Endodermal cell (in vitro differentiated cells): ENCODE measurements at regions not wholly inside any gene's neighbourhood (a gene's known extent, or its start where the extent isn't known, plus 50 kb on each side); places are given as distances from the start of the nearest gene placed in this dataset.

Experiments used
- DNase-seq: peaks from one replicate; pipeline ENCODE4 v3.0.0-alpha.2; 2017
- H3K27ac ChIP-seq: 2 replicates; pipeline ENCODE4 v1.5.1; 2013; ENCODE audit warnings: mild to moderate bottlenecking, low read depth, low read length, moderate library complexity
- H3K27me3 ChIP-seq: 2 replicates; pipeline ENCODE4 v1.6.1; 2013; ENCODE audit warnings: mild to moderate bottlenecking, low read length, moderate library complexity; ENCODE audit not compliant: insufficient read depth, control insufficient read depth, poor library complexity, severe bottlenecking
- H3K36me3 ChIP-seq: 2 replicates; pipeline ENCODE4 v1.7.0; 2013; ENCODE audit warnings: mild to moderate bottlenecking, low read length, moderate library complexity; ENCODE audit not compliant: control insufficient read depth, insufficient read depth
- H3K4me1 ChIP-seq: one replicate; pipeline ENCODE4 v1.7.0; 2013; ENCODE audit warnings: low read length; ENCODE audit not compliant: control insufficient read depth, insufficient read depth
- H3K4me3 ChIP-seq: 2 replicates; pipeline ENCODE4 v1.5.1; 2013; ENCODE audit warnings: mild to moderate bottlenecking, low read length, moderate library complexity
- H3K9ac ChIP-seq: 2 replicates; pipeline ENCODE4 v1.6.1; 2013; ENCODE audit warnings: mild to moderate bottlenecking, low read length, moderate library complexity; ENCODE audit not compliant: poor library complexity, severe bottlenecking; ENCODE audit errors: extremely low read depth
- H3K9me3 ChIP-seq: 2 replicates; pipeline ENCODE4 v1.6.1; 2013; ENCODE audit warnings: mild to moderate bottlenecking, low read length, moderate library complexity; ENCODE audit not compliant: control insufficient read depth
- H3K27ac Mint-ChIP-seq: 2 replicates; pipeline ENCODE4 v1.8.0; 2020; ENCODE audit warnings: mixed read lengths
- H3K27me3 Mint-ChIP-seq: 2 replicates; pipeline ENCODE4 v1.8.0; 2021; ENCODE audit warnings: mild to moderate bottlenecking, mixed read lengths; ENCODE audit not compliant: insufficient read depth
- H3K36me3 Mint-ChIP-seq: 2 replicates; pipeline ENCODE4 v1.8.0; 2020; ENCODE audit warnings: low read depth, mixed read lengths
- H3K4me1 Mint-ChIP-seq: 2 replicates; pipeline ENCODE4 v1.8.0; 2020; ENCODE audit warnings: mixed read lengths
- H3K4me3 Mint-ChIP-seq: 2 replicates; pipeline ENCODE4 v1.8.0; 2020; ENCODE audit warnings: mild to moderate bottlenecking, moderate library complexity, mixed read lengths
- H3K9me3 Mint-ChIP-seq: 2 replicates; pipeline ENCODE4 v1.8.0; 2020; ENCODE audit warnings: mild to moderate bottlenecking, mixed read lengths
- WGBS, 2 experiments: methylation state at CpG; one replicate each; pipeline versions ENCODE4 v1.1.5 to v1.1.7; 2013; ENCODE audit warnings: missing lambda C conversion rate in 2 of 2, mixed read lengths in 1 of 2; ENCODE audit not compliant: insufficient coverage in 1 of 2, insufficient read length in 1 of 2; 5-methylcytosine and 5-hydroxymethylcytosine counted together
- TF ChIP-seq, protein P1 (sequence below): fragments of 200-600 bp; sonication (generic); conservative IDR thresholded peaks from 2 replicates; pipeline ENCODE4 v1.5.0; 2021; ENCODE audit warnings: antibody characterized with exemption, mild to moderate bottlenecking

DNA sequence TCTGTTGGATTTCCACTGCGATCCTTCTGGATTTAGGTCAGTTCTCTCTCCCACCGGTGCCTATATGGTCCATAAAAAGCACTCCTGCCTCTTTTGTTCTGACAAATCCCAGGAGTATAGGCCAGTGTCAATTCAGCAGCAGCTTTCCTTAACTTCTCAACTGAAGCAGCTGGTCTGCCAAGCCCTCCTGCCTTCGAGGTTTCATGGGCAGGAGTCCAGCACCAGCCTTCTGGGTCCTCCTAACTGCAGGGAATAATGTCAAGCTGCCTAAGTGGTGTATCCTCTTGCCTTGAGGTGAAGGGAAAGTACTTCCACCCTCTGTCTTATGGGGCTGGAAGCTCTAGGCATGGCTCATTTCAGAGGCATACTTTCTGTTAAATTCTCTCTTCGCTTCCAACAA, 149.4 kb upstream of the NCAM1 start:
- no peak overlapping the region for H3K9ac ChIP-seq
- 81 to 89% methylated on average over 3 to 4 of the region's 4 CpGs for WGBS, 2 experiments
- H3K9me3 ChIP-seq: no peaks in the 10 kb centered on the region
- H3K27me3 ChIP-seq: peaks cover 20% of the 10 kb centered on the region
- no peaks in the 10 kb centered on the region for H3K9me3 Mint-ChIP-seq
- H3K4me3 Mint-ChIP-seq: no peak overlapping the region
- no peak overlapping the region for H3K27ac ChIP-seq
- no peak overlapping the region for H3K27ac Mint-ChIP-seq
- H3K4me1 ChIP-seq: no peaks in the 10 kb centered on the region
- TF ChIP-seq, protein P1, sequence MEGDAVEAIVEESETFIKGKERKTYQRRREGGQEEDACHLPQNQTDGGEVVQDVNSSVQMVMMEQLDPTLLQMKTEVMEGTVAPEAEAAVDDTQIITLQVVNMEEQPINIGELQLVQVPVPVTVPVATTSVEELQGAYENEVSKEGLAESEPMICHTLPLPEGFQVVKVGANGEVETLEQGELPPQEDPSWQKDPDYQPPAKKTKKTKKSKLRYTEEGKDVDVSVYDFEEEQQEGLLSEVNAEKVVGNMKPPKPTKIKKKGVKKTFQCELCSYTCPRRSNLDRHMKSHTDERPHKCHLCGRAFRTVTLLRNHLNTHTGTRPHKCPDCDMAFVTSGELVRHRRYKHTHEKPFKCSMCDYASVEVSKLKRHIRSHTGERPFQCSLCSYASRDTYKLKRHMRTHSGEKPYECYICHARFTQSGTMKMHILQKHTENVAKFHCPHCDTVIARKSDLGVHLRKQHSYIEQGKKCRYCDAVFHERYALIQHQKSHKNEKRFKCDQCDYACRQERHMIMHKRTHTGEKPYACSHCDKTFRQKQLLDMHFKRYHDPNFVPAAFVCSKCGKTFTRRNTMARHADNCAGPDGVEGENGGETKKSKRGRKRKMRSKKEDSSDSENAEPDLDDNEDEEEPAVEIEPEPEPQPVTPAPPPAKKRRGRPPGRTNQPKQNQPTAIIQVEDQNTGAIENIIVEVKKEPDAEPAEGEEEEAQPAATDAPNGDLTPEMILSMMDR: no peak
- no peak overlapping the region for H3K4me3 ChIP-seq
- peaks cover 7% of the 10 kb centered on the region for H3K4me1 Mint-ChIP-seq
- no peaks in the 10 kb centered on the region for H3K36me3 ChIP-seq
- no peak for DNase-seq
- H3K36me3 Mint-ChIP-seq: no peaks in the 10 kb centered on the region
- peaks cover 64% of the 10 kb centered on the region for H3K27me3 Mint-ChIP-seq

DNA sequence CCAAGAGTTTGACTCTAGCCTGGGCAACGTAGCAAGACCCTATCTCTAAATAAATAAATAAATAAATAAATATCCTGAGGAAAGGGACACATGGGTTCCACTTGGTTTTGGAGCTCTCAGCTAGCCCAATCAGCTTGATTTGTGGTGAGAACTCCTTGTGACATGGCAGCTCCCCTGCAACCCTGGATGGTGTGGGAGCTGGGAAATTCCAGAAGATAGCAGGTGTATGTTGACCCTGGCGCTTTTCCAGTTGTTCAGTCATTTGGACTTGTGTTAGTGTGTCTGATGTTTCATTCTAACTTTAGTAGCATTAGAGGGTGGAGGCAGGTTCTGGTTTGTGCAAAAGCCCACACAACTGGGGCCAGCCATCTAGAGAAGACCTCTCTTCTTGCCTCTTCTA, 148.5 kb upstream of the NCAM1 start:
- Histone ChIP-seq H3K27ac (no peak overlapping the region), H3K36me3 (no peaks in the 10 kb centered on the region), H3K9ac (no peak overlapping the region), H3K27me3 (peaks cover 12% of the 10 kb centered on the region), H3K9me3 (no peaks in the 10 kb centered on the region), H3K4me1 (no peaks in the 10 kb centered on the region), H3K4me3 (no peak overlapping the region)
- H3K27ac Mint-ChIP-seq: no peak overlapping the region
- TF ChIP-seq, protein P1: no peak
- no peak overlapping the region for H3K4me3 Mint-ChIP-seq
- peaks cover 57% of the 10 kb centered on the region for H3K27me3 Mint-ChIP-seq
- no peaks in the 10 kb centered on the region for H3K9me3 Mint-ChIP-seq
- DNase-seq: no peak
- no peaks in the 10 kb centered on the region for H3K36me3 Mint-ChIP-seq
- peaks cover 9% of the 10 kb centered on the region for H3K4me1 Mint-ChIP-seq
- WGBS, 2 experiments: 92% methylated on average over 1 of the region's 2 CpGs; no CpG with 5 or more reads in 1 of the 2 experiments

DNA sequence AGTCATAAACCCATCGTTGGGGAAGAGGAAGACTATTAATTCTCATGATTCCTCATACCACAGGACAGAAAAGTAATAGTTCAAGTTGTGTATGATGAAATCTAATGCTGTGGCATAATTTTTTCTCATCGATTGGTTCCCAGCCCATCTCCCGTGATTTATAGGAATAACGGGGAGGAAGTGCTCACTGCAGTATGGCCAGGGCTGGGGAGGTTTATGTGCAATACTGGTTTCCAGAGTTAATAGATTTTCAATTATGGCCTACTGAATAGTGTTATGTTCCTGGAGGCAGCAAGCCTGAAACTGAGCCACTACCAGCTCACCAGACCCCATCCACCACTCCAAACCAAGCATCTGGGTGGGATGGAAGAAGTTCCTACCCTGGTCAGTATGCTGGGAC, 147.1 kb upstream of the NCAM1 start:
- H3K9me3 ChIP-seq: no peaks in the 10 kb centered on the region
- H3K36me3 Mint-ChIP-seq: no peaks in the 10 kb centered on the region
- no peak overlapping the region for H3K4me3 ChIP-seq
- H3K36me3 ChIP-seq: no peaks in the 10 kb centered on the region
- no peak overlapping the region for H3K9ac ChIP-seq
- H3K27ac ChIP-seq: no peak overlapping the region
- TF ChIP-seq, protein P1: no peak
- H3K4me1 ChIP-seq: peaks cover 4% of the 10 kb centered on the region
- H3K27me3 ChIP-seq: peaks cover 15% of the 10 kb centered on the region
- 96 to 100% methylated on average over 3 to 4 of the region's 4 CpGs for WGBS, 2 experiments
- peaks cover 22% of the 10 kb centered on the region for H3K4me1 Mint-ChIP-seq
- no peaks in the 10 kb centered on the region for H3K9me3 Mint-ChIP-seq
- H3K27ac Mint-ChIP-seq: no peak overlapping the region
- DNase-seq: no peak
- no peak overlapping the region for H3K4me3 Mint-ChIP-seq
- peaks cover 47% of the 10 kb centered on the region for H3K27me3 Mint-ChIP-seq
